SH-SY5Y (cell line): ENCODE measurements at regions not wholly inside any gene's neighbourhood (a gene's known extent, or its start where the extent isn't known, plus 50 kb on each side); places are given as distances from the start of the nearest gene placed in this dataset.

Source experiments
- GATA2 ChIP-seq: IDR thresholded peaks from 2 replicates; pipeline ENCODE4 v1.6.1; 2011; ENCODE audit warnings: mild to moderate bottlenecking, low read depth, low read length
- GATA3 ChIP-seq: IDR thresholded peaks from 2 replicates; pipeline ENCODE4 v1.6.1; 2011; ENCODE audit warnings: low read depth, mild to moderate bottlenecking, low read length, moderate library complexity

DNA sequence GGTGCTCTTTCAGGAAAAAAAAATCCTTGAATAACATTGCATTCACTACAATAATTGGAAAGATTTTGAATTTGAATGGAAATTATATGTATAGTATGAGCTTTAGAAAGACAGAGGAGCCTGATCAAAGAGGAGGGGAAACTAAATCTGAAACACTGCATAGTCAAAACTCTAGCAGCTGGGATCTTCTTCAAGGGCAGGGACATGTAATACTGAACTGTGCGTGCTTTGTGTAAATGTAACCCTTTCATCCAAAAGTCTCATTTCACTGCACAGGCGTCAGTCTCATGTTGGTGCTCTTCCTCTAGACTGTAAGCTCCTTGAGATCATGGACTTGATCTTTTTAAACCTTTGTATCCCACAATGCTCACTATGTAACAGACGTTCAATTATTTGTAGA lies 212.0 kb upstream of the JADE1 start:
- TF ChIP-seq GATA2 (no peak), GATA3 (no peak)
